Left lung (tissue), 4 donors: ENCODE measurements at regions not wholly inside any gene's neighbourhood (a gene's known extent, or its start where the extent isn't known, plus 50 kb on each side); places are given as distances from the start of the nearest gene placed in this dataset.

Experiments used
- ATAC-seq: fragments of 200-7000 bp; cut with Tn5 transposase; one replicate; pipeline ENCODE4 v1.9.1; 2020; ENCODE audit warnings: moderate library complexity
- DNase-seq, 4 donors: peaks; one replicate each; pipeline ENCODE4 v3.0.0-alpha.2; 2013 to 2020
- H3K27ac ChIP-seq, 2 donors: fragments of 200-600 bp; sonication (generic) in 1 of 2; one replicate each; pipeline versions ENCODE4 v1.5.0 to v1.8.0; 2020 to 2021
- H3K27me3 ChIP-seq, 2 donors: fragments of 200-600 bp; sonication (generic) in 1 of 2; one replicate each; pipeline versions ENCODE4 v1.5.0 to v1.8.0; 2020 to 2021
- H3K36me3 ChIP-seq, 2 donors: fragments of 200-600 bp; sonication (generic) in 1 of 2; one replicate each; pipeline versions ENCODE4 v1.5.0 to v1.8.0; 2020 to 2021
- H3K4me1 ChIP-seq, 2 donors: fragments of 200-600 bp; one replicate each; pipeline ENCODE4 v1.8.0; 2021
- H3K4me3 ChIP-seq, 2 donors: fragments of 200-600 bp; sonication (generic) in 1 of 2; one replicate each; pipeline versions ENCODE4 v1.5.0 to v1.8.0; 2020 to 2021; ENCODE audit warnings: mild to moderate bottlenecking in 1 of 2
- H3K9me3 ChIP-seq, 2 donors: fragments of 200-600 bp; sonication (generic) in 1 of 2; one replicate each; pipeline versions ENCODE4 v1.5.0 to v1.8.0; 2020 to 2021
- CTCF ChIP-seq, 2 donors: fragments of 200-600 bp; sonication (generic) in 1 of 2; IDR thresholded peaks; one replicate each; pipeline versions ENCODE4 v1.5.0 to v1.8.0; 2021; ENCODE audit warnings: antibody characterized with exemption in 2 of 2
- intact Hi-C, 2 donors: fragments of 100-400 bp; cut with DNase I; formaldehyde crosslinking; loops; one replicate each; pipeline versions ENCODE4 v1.11.2 to v1.14.2; 2022
- donor health status: DM: no; HTN: yes; CAD: no.
- donor health status: DM: no; HTN: no; CAD: no.

GRCh38 chr6:23980965-23981364, 145.1 kb upstream of the NRSN1 start:
- ATAC-seq, result no peak
- Histone ChIP-seq H3K36me3 (no peaks in the 10 kb centered on the region), H3K4me3 (no peak overlapping the region), H3K4me1 (no peaks in the 10 kb centered on the region), H3K27me3 (no peaks in the 10 kb centered on the region), H3K27ac (no peak overlapping the region), H3K9me3 (no peaks in the 10 kb centered on the region)
- DNase-seq, result no peak
- intact Hi-C loops, result no loop called here
- TF ChIP-seq CTCF (IDR thresholded peaks at IDR 0.05), result no peak

GRCh38 chr6:23981923-23982322, 144.1 kb upstream of the NRSN1 start:
- DNase-seq, result no peak
- no peak for TF ChIP-seq CTCF (IDR thresholded peaks at IDR 0.05)
- Histone ChIP-seq H3K36me3 (no peaks in the 10 kb centered on the region), H3K4me3 (no peak overlapping the region), H3K9me3 (no peaks in the 10 kb centered on the region), H3K4me1 (no peaks in the 10 kb centered on the region), H3K27ac (no peak overlapping the region), H3K27me3 (no peaks in the 10 kb centered on the region)
- no peak for ATAC-seq
- intact Hi-C loops, result no loop called here

DNA sequence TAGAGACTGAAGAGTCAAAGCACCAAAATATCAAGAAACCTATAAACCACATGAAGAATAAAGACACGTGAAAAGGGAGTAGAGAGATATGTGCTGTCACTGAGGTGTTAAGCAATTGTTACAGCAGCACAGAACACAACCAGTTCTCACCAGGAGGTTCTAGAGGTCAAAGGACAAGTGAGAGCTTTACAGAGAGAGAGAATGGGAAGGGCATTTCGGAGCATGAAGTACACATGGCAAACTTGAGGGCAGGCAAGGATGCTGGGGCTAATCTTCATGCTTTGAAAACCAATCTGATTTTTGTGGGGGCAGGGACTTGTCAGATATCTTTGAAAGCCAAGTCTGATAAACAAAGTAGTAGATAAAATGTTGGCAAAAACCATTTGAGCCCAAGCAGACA, 142.3 kb upstream of the NRSN1 start:
- no peaks in the 10 kb centered on the region for H3K4me1 ChIP-seq
- intact Hi-C loops, result no loop called here
- H3K27ac ChIP-seq, result no peak overlapping the region
- DNase-seq (no peak), ATAC-seq (no peak)
- no peaks in the 10 kb centered on the region for H3K36me3 ChIP-seq
- H3K4me3 ChIP-seq, result no peak overlapping the region
- no peaks in the 10 kb centered on the region for H3K9me3 ChIP-seq
- no peaks in the 10 kb centered on the region for H3K27me3 ChIP-seq
- TF ChIP-seq CTCF (IDR thresholded peaks at IDR 0.05), result no peak

GRCh38 chr6:23985015-23985414, 141.0 kb upstream of the NRSN1 start:
- DNase-seq, result no peak
- Histone ChIP-seq H3K9me3 (no peaks in the 10 kb centered on the region), H3K27ac (no peak overlapping the region), H3K4me3 (no peak overlapping the region), H3K27me3 (no peaks in the 10 kb centered on the region), H3K36me3 (no peaks in the 10 kb centered on the region), H3K4me1 (no peaks in the 10 kb centered on the region)
- intact Hi-C loops, result no loop called here
- TF ChIP-seq CTCF (IDR thresholded peaks at IDR 0.05), result no peak
- ATAC-seq, result no peak

DNA sequence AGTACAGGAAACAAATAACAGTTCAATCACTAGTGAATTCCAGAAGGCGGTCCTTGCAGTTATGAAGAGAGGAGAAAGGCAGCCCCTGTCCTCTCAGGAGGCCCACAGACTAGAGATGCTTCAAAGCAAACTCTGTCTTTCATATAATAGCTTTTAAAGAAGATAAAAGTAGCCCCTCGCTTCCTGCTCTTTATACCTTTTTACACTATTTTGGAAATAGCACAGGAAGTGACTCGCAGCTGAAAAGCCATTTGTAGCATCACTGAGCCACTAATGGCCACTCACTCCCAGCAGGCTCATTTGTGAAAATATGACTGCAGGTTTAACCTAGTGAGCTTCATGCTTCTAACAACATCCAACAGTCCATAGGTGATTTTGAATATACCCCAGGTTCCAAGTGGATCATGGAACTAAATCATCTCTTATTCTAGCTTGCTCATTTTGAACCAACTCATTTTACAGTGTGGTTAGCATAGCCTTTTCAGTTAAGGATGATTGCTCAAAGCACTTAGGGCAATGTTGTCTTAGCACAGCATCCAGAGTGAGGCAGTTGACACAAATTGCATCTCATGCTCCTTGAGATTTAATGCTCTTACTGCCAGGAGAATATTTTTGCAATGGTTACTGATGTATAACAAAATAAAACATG, 136.0 kb upstream of the NRSN1 start:
- Histone ChIP-seq H3K27ac (no peak overlapping the region), H3K36me3 (no peaks in the 10 kb centered on the region), H3K27me3 (no peaks in the 10 kb centered on the region), H3K4me1 (no peaks in the 10 kb centered on the region), H3K9me3 (peaks cover 0 to 7% of the 10 kb centered on the region in 2 donors), H3K4me3 (no peak overlapping the region)
- no peak for ATAC-seq
- no peak for DNase-seq
- TF ChIP-seq CTCF (IDR thresholded peaks at IDR 0.05), result no peak
- intact Hi-C loops, result no loop called here
